HCEC 1CT (cell line): ENCODE measurements at regions not wholly inside any gene's neighbourhood (a gene's known extent, or its start where the extent isn't known, plus 50 kb on each side); places are given as distances from the start of the nearest gene placed in this dataset.
A peak's percentile ranks its signal among the peaks of the same experiment; 100 is the strongest.

Source experiments
- DNase-seq: peaks from one replicate; pipeline ENCODE4 v3.0.0-alpha.2; 2017

GRCh38 chr5:176711883-176712282 is 64.6 kb downstream of the TSPAN17 start:
- DNase-seq = no peak

GRCh38 chr5:176712546-176713304 is 65.4 kb downstream of the TSPAN17 start:
- no peak for DNase-seq

- DNase-seq = no peak
These were observed 66.1 kb downstream of the TSPAN17 start for GRCh38 chr5:176713409-176713808.

- DNase-seq = no peak
These were observed 66.8 kb downstream of the TSPAN17 start for GRCh38 chr5:176714067-176714466.

- DNase-seq = peak; percentile 76
These were observed 69.0 kb downstream of the TSPAN17 start for GRCh38 chr5:176716320-176716719.

- DNase-seq = no peak
These were observed 71.9 kb downstream of the TSPAN17 start for GRCh38 chr5:176719113-176719739.

GRCh38 chr5:176721509-176721908 is 74.2 kb downstream of the TSPAN17 start:
- no peak for DNase-seq

- DNase-seq = no peak
These were observed 75.5 kb downstream of the TSPAN17 start for GRCh38 chr5:176722757-176723156.

- DNase-seq = no peak
These were observed 76.2 kb downstream of the TSPAN17 start for GRCh38 chr5:176723440-176723839.

GRCh38 chr5:176724472-176724871 is 77.2 kb downstream of the TSPAN17 start:
- no peak for DNase-seq

- no peak for DNase-seq
These were observed 78.4 kb downstream of the TSPAN17 start for GRCh38 chr5:176725521-176726280.

GRCh38 chr5:176726746-176727527 is 79.7 kb downstream of the TSPAN17 start:
- no peak for DNase-seq

GRCh38 chr5:176727528-176727900 is 80.2 kb downstream of the TSPAN17 start:
- no peak for DNase-seq

- DNase-seq = no peak
These were observed 80.8 kb downstream of the TSPAN17 start for GRCh38 chr5:176727983-176728675.

- no peak for DNase-seq
These were observed 81.5 kb upstream of the UNC5A start for GRCh38 chr5:176728831-176729251.

- DNase-seq = no peak
These were observed 79.4 kb upstream of the UNC5A start for GRCh38 chr5:176730815-176731475.

GRCh38 chr5:176731506-176732160 is 78.7 kb upstream of the UNC5A start:
- DNase-seq = no peak

GRCh38 chr5:176732306-176732705 is 78.1 kb upstream of the UNC5A start:
- no peak for DNase-seq

- DNase-seq = no peak
These were observed 77.5 kb upstream of the UNC5A start for GRCh38 chr5:176732736-176733405.

GRCh38 chr5:176733406-176734262 is 76.7 kb upstream of the UNC5A start:
- no peak for DNase-seq
